ENCODE measurements at regions not wholly inside any gene's neighbourhood (a gene's known extent, or its start where the extent isn't known, plus 50 kb on each side); places are given as distances from the start of the nearest gene placed in this dataset.

GRCh38 chr11:122441666-122442035, 213.9 kb upstream of the UBASH3B start:
- 13% methylated on average over 3 of the region's 3 CpGs for WGBS
- Histone ChIP-seq H3K4me1 (ENCODE audit: control insufficient read depth in 4 of 4, insufficient read depth in 4 of 4, low read length in 3 of 4) (peaks cover 3 to 21% (median 17%) of the 10 kb centered on the region in 4 donors), H3K27me3 (ENCODE audit: control insufficient read depth in 4 of 4, insufficient read depth in 4 of 4, low read length in 3 of 4) (no peaks in the 10 kb centered on the region), H3K9ac (ENCODE audit: low read depth in 1 of 2, low read length in 2 of 2) (no peak overlapping the region), H3K27ac (ENCODE audit: low read depth in 1 of 2, low read length in 2 of 2) (no peak overlapping the region), H3K4me3 (ENCODE audit: low read depth in 1 of 3, low read length in 3 of 3) (peak overlapping the region; percentile 29 to 72 (median 72)), H3K9me3 (ENCODE audit: control insufficient read depth in 4 of 4, low read length in 3 of 4) (no peaks in the 10 kb centered on the region), H3K36me3 (ENCODE audit: control insufficient read depth in 4 of 4, insufficient read depth in 3 of 4, low read depth in 1 of 4, low read length in 3 of 4) (no peaks in the 10 kb centered on the region)
- no peak for DNase-seq (ENCODE audit: low spot score)
- TF ChIP-seq JUND (IDR thresholded peaks at IDR 0.05) (no peak), GABPA (IDR thresholded peaks at IDR 0.05 in 1 of 2, conservative IDR thresholded peaks at IDR 0.05 in 1 of 2) (no peak)

GRCh38 chr11:122440811-122441665, 214.5 kb upstream of the UBASH3B start:
- 4% methylated on average over 28 of the region's 28 CpGs for WGBS
- H3K4me3 ChIP-seq (ENCODE audit: low read depth in 1 of 3, low read length in 3 of 3), result peak overlapping the region; percentile 29 to 72 (median 72)
- H3K27me3 ChIP-seq (ENCODE audit: control insufficient read depth in 4 of 4, insufficient read depth in 4 of 4, low read length in 3 of 4), result no peaks in the 10 kb centered on the region
- H3K9ac ChIP-seq (ENCODE audit: low read depth in 1 of 2, low read length in 2 of 2), result peak overlapping the region in 1 of 2 donors; percentile 47
- H3K4me1 ChIP-seq (ENCODE audit: control insufficient read depth in 4 of 4, insufficient read depth in 4 of 4, low read length in 3 of 4), result peaks cover 3 to 21% (median 17%) of the 10 kb centered on the region in 4 donors
- peak overlapping the region; percentile 70 to 71 for H3K27ac ChIP-seq (ENCODE audit: low read depth in 1 of 2, low read length in 2 of 2)
- H3K36me3 ChIP-seq (ENCODE audit: control insufficient read depth in 4 of 4, insufficient read depth in 3 of 4, low read depth in 1 of 4, low read length in 3 of 4), result no peaks in the 10 kb centered on the region
- no peaks in the 10 kb centered on the region for H3K9me3 ChIP-seq (ENCODE audit: control insufficient read depth in 4 of 4, low read length in 3 of 4)
- DNase-seq (ENCODE audit: low spot score), result no peak
- TF ChIP-seq MAX (IDR thresholded peaks at IDR 0.05) (no peak), YY1 (IDR thresholded peaks at IDR 0.05) (no peak), ZBTB33 (IDR thresholded peaks at IDR 0.05) (no peak), HNF4A (conservative IDR thresholded peaks at IDR 0.05) (peak; percentile 14 to 20), JUND (IDR thresholded peaks at IDR 0.05) (no peak), RAD21 (IDR thresholded peaks at IDR 0.05) (no peak), RXRA (IDR thresholded peaks at IDR 0.05) (peak in 1 of 2 donors; percentile 55), HNF4G (IDR thresholded peaks at IDR 0.05) (no peak), NR2F2 (IDR thresholded peaks at IDR 0.05) (peak; percentile 25), FOXA1 (IDR thresholded peaks at IDR 0.05) (no peak), CTCF (IDR thresholded peaks at IDR 0.05; ENCODE audit: low read depth, low read length, missing input control) (no peak), TAF1 (conservative IDR thresholded peaks at IDR 0.05) (no peak), ATF3 (IDR thresholded peaks at IDR 0.05) (no peak), EGR1 (IDR thresholded peaks at IDR 0.05; ENCODE audit: low read depth in 2 of 2) (no peak), SP1 (IDR thresholded peaks at IDR 0.05) (no peak), FOXA2 (IDR thresholded peaks at IDR 0.05) (no peak), GABPA (IDR thresholded peaks at IDR 0.05 in 1 of 2, conservative IDR thresholded peaks at IDR 0.05 in 1 of 2) (no peak), REST (IDR thresholded peaks at IDR 0.05) (no peak)
